Stimulated activated CD8-positive, alpha-beta memory T cell treated with anti-CD3 and anti-CD28 coated beads, Interleukin-15, amount 100 ng/mL, for 4 hours (primary cell): ENCODE measurements at regions not wholly inside any gene's neighbourhood (a gene's known extent, or its start where the extent isn't known, plus 50 kb on each side); places are given as distances from the start of the nearest gene placed in this dataset.

Experiments used
- DNase-seq, 2 donors: peaks; one replicate each; pipeline ENCODE4 v3.0.0-alpha.2; 2020; ENCODE audit warnings: low read depth in 2 of 2

- no peak for DNase-seq
Observed at GRCh38 chr4:14096396-14096965, 469.0 kb upstream of the BOD1L1 start.

GRCh38 chr4:14100349-14100748 lies 472.8 kb upstream of the BOD1L1 start:
- DNase-seq, result no peak

GRCh38 chr4:14110407-14110806 lies 482.9 kb upstream of the BOD1L1 start:
- no peak for DNase-seq

DNA sequence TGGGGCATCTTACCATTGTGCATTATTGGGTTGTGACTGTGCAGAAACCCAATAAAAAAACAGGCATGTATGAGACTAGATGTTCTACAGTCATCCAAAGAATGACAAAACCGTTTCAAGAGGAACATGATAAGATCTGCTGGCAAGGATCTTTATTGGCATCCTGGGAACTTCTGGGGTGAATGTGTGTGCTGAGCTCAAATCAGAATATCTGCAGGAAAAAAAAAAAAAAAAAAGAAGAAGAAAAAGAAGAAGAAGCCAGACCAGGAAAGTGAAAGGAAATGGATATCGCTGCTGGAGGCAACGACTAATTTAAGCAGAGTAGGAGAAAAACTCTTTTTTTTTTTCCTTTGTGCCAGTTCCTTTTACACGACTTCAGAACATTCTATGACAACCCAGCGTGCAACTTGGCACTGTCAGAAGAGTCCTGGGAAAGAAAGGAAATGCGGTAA lies 484.2 kb upstream of the BOD1L1 start:
- no peak for DNase-seq

GRCh38 chr4:14115106-14115505 lies 487.6 kb upstream of the BOD1L1 start:
- DNase-seq, result no peak

GRCh38 chr4:14117575-14118238 lies 490.2 kb upstream of the BOD1L1 start:
- no peak for DNase-seq

DNA sequence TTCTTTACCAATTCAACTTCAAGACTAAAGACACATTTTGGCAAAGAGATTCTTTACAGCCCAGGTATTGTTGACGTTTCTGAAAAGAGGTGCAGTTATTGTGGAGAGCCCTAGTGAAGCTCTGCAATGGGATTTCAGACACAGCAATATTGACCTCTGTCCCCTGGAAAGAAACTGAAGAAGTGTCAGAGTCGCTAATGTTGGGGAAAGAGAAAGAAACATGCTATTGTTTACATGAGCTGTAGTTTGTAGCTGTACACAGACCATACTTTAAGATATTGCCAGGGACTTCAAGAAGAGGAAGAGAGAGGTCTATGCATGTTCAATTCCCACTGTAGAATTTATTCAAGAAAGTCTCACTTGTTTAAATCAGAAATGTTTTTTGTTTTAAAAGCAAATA lies 497.3 kb upstream of the BOD1L1 start:
- no peak for DNase-seq

DNA sequence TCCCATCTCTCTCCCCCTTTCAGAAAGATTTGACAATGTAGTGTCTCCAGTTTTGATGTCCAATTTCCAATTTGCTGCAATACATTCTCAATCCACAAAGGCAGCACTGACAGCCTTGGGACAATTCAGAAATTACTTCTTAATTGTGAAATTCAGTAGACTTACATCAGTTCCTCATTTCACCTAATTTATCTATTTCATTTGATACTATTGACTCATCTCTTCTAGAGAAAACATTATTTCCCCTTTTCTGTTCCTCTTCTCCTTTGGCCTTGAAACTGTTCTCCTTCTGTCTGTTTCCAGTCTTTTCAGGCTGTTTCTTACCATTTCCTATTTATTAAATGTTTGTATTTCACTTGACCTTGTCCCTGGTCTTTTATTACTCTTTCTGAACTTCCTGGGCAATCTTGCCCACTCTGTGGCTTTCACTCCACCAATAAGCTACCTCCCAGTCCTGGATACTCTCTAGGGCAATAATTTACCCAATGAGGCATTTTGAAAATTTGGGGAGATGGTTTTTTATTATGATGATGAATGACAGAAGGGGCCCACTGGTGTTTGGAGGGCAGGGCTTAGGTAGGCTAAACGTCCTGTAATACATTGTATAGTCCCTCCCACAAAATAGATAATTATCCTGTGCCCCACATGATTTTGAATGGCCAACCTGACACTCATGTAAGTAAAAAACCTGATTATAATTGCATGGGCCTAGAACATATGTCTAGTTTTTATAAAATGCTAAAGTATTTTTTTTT lies 498.0 kb upstream of the BOD1L1 start:
- DNase-seq, result no peak

DNA sequence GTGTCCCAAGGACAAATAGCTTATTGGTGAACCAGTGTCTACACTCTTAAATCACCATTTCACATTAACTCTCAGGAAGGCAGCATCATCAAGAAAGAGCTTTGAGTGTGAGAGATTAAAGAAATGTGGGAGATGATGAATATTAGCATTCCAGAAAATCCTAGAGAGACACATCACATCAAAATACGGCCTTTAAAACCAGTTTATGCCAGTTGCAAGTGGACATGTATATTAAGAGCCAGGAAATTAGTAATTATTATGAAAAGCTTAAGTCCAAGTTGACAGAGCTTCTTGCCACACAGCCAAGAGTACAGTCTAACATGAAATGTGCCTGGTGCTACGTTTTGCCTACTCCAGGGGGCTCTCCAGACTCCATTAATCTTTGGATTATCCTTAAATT lies 503.0 kb upstream of the BOD1L1 start:
- DNase-seq, result no peak

DNA sequence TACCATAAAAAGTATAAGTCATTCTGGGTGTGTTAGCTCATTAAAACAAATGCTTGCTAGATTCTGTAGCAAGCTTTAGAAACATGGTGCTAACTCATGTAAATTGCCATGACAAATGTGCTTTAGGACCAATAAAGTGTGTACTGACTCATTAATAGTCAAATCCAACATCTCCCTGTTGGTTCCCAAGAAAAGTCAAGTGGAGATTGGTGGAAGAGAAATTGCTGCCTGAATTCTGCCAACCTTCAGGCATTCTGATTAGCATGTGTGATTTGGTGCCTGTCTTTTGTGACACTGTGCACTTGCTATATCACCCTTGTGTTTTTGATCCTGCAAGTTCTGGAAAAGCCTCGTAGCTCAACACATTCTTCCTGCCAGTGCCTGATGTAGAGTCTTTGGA lies 503.8 kb upstream of the BOD1L1 start:
- no peak for DNase-seq

GRCh38 chr4:14132301-14132700 lies 504.8 kb upstream of the BOD1L1 start:
- DNase-seq, result no peak

DNA sequence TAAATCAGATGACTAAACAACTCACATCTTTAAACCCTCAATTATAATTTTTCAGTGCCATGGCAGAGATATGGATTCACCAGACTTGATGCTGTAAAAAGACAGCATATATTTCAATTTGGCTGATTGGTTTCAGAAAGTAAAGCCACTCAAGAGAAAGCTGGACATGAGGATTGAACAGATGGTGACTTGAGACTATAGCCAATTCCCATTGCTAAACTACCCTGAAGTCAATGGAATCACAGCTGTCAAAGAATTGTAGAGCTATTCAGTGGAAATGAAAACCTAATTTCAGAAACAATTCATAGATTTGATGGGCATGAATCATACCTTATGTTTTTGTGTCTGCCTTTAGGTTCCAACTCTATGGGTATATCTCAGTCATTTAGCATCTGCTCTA lies 510.6 kb upstream of the BOD1L1 start:
- DNase-seq, result no peak

DNA sequence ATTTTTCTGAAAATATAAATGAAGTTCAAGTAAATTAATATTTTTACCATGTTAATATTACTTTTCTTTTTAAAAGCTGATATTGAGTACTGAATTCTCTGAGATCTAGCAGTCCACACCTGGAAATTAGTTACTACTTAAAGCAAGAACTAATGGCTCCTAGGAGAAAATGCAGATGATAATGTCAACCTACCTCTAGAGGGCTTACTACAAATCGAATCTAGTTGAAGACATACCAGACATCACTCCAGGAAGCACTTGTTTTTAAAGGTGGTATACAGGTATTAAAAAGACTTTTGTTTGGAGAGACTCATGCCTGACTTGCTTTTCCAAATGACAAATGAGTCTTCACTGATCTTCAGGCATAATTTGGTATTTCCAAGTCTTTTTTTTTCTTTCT lies 516.4 kb upstream of the BOD1L1 start:
- DNase-seq, result no peak

GRCh38 chr4:14149176-14150053 lies 521.9 kb upstream of the BOD1L1 start:
- no peak for DNase-seq

GRCh38 chr4:14151101-14151500 lies 523.6 kb upstream of the BOD1L1 start:
- no peak for DNase-seq

DNA sequence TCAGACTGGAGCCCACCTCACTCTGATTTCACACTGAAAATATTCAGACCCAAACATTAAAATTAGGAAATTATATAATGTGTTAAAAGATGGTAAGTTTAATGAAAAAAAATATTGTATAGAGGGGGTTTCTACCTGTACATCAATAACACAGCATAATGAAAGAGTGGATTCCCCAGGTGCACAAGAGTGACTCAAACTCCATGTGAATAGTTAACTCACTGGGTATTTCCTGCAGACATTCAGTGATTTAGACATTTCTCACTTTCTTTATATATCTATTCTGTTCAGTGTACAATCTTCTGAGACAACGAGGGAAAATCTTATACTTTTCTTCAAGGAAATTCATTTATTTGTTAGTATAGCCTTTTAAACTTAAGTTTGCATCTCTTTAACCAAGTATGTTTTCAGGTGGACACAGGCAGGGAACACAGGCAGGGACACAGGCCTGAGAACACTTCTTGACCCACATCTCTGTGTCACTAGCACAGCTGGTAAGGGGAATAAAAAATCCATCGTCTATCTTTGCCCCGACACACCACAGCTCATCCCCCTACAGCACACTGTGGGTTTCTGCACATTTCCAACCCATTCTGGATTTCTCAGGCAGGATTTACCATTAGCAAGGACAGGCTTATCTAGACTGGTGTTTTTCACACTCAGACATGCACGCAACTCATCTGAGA lies 525.5 kb upstream of the BOD1L1 start:
- no peak for DNase-seq

GRCh38 chr4:14155803-14156202 lies 528.3 kb upstream of the BOD1L1 start:
- DNase-seq, result no peak

DNA sequence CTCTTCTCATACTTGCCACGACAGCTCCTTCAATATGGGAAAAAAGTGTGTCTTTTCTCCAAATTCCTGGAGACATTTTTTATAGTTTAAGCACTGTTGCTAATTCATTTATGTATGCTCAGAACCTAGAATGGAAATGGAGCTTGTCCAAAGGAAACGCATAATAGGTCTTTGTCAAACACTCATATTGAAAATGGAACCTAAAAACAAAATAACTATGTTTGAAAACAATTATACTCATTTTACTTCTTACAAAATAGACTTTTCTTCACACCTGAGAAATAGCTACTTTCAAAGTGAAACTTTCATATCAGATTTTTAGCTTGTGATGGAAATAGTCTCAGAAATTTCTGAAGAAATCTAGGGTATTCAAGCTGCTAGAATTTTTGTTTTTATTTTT lies 529.7 kb upstream of the BOD1L1 start:
- DNase-seq, result no peak

- no peak for DNase-seq
Observed at GRCh38 chr4:14165222-14165920, 537.8 kb upstream of the BOD1L1 start.

GRCh38 chr4:14167876-14168510 lies 540.5 kb upstream of the BOD1L1 start:
- DNase-seq, result no peak
